G401.6 (cell line): ENCODE measurements at regions not wholly inside any gene's neighbourhood (a gene's known extent, or its start where the extent isn't known, plus 50 kb on each side); places are given as distances from the start of the nearest gene placed in this dataset.
"Not testable (repeated sequence)": the region's sequence is repeated elsewhere in the genome, so short reads cannot be mapped to it uniquely, and the experiment has no call there.

Experiments
- FAIRE-seq: peaks from 2 replicates; lab custom pipeline; 2012; peaks lifted over from hg19 to GRCh38; lab: Jason Lieb, UNC

GRCh38 chrX:43225626-43226328 lies 430.3 kb upstream of the MAOA start:
- no peak for FAIRE-seq

GRCh38 chrX:43238461-43238945 lies 417.6 kb upstream of the MAOA start:
- no peak for FAIRE-seq

GRCh38 chrX:43239356-43239755 lies 416.7 kb upstream of the MAOA start:
- FAIRE-seq, result no peak

GRCh38 chrX:43255596-43255995 lies 400.5 kb upstream of the MAOA start:
- no peak for FAIRE-seq

GRCh38 chrX:43266487-43266886 lies 389.6 kb upstream of the MAOA start:
- FAIRE-seq, result no peak

GRCh38 chrX:43267652-43268051 lies 388.4 kb upstream of the MAOA start:
- FAIRE-seq, result no peak

GRCh38 chrX:43269201-43269600 lies 386.9 kb upstream of the MAOA start:
- FAIRE-seq, result no peak

GRCh38 chrX:43277879-43278278 lies 378.2 kb upstream of the MAOA start:
- no peak for FAIRE-seq

- FAIRE-seq, result no peak
Observed at GRCh38 chrX:43278440-43278839, 377.7 kb upstream of the MAOA start.

GRCh38 chrX:43279341-43279808 lies 376.7 kb upstream of the MAOA start:
- no peak for FAIRE-seq

- no peak for FAIRE-seq
Observed at GRCh38 chrX:43283187-43283586, 372.9 kb upstream of the MAOA start.

- FAIRE-seq, result not testable (repeated sequence)
Observed at GRCh38 chrX:43311625-43312024, 344.5 kb upstream of the MAOA start.

GRCh38 chrX:43313035-43313434 lies 343.1 kb upstream of the MAOA start:
- FAIRE-seq, result no peak

- no peak for FAIRE-seq
Observed at GRCh38 chrX:43314525-43314924, 341.6 kb upstream of the MAOA start.

GRCh38 chrX:43315622-43316021 lies 340.5 kb upstream of the MAOA start:
- no peak for FAIRE-seq

- no peak for FAIRE-seq
Observed at GRCh38 chrX:43316146-43316545, 340.0 kb upstream of the MAOA start.

- FAIRE-seq, result no peak
Observed at GRCh38 chrX:43317378-43317777, 338.7 kb upstream of the MAOA start.

GRCh38 chrX:43328358-43328946 lies 327.6 kb upstream of the MAOA start:
- FAIRE-seq, result no peak

- FAIRE-seq, result no peak
Observed at GRCh38 chrX:43333543-43333942, 322.6 kb upstream of the MAOA start.

- no peak for FAIRE-seq
Observed at GRCh38 chrX:43345166-43345565, 310.9 kb upstream of the MAOA start.

GRCh38 chrX:43349363-43349762 lies 306.7 kb upstream of the MAOA start:
- no peak for FAIRE-seq

- FAIRE-seq, result no peak
Observed at GRCh38 chrX:43350935-43351334, 305.2 kb upstream of the MAOA start.

- FAIRE-seq, result no peak
Observed at GRCh38 chrX:43357741-43358140, 298.4 kb upstream of the MAOA start.

- FAIRE-seq, result no peak
Observed at GRCh38 chrX:43373032-43373431, 283.1 kb upstream of the MAOA start.
